ENCODE measurements at regions not wholly inside any gene's neighbourhood (a gene's known extent, or its start where the extent isn't known, plus 50 kb on each side); places are given as distances from the start of the nearest gene placed in this dataset.
"Not testable (repeated sequence)": the region's sequence is repeated elsewhere in the genome, so short reads cannot be mapped to it uniquely, and the experiment has no call there.

DNA sequence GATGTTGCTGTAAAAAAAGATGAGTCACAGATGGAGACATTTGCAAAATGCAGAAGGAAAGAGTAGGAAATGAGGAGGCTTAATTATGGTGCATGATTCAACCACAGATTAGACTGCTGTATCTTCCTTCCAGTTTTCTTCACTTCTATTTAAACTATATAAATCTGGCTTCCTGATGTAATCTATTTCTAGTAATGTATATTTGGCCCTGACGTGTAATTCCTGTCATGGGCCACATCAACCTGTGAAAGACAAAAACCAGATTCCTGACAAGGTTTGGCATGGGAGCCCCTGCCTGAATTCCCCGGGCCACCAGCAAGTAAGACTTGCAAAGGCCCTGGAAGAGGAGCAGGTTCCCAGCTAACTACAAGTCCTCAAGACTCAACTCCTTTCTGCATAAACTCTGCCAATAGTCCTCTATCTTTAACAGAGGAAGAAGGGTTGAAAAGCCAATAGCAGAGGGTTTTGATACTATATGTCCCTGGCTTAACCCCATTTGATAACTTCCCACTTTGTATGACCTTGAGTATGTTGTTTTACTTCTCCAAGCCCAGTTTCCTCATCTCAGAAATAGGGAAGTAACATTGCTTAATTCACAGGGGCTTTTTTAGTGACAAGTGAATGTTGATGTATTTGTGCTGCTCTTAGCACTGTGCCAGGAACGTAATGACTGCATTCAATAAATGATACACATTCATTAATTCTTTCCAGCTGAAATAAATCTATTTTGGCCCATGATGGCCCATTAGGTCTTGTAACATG lies 172.7 kb downstream of the SPRY2 start:
- no peak for DNase-seq

DNA sequence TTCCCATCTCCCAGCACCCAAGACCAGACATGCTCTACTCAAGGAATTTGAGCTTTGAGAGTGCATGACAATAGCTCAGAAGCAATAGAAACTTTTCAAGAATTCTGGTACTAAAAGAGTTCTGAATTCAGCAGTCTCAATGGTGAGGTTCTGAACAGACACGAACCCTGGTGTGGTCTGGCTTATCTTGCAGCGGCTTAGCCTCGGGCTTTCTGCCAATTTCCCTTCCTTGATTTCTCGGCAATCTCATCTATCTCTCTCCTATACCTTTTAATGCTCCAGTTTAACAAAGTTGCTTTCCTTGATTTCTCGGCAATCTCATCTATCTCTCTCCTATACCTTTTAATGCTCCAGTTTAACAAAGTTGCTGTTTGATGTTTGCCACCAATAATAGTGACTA lies 174.6 kb downstream of the SPRY2 start:
- DNase-seq = no peak

DNA sequence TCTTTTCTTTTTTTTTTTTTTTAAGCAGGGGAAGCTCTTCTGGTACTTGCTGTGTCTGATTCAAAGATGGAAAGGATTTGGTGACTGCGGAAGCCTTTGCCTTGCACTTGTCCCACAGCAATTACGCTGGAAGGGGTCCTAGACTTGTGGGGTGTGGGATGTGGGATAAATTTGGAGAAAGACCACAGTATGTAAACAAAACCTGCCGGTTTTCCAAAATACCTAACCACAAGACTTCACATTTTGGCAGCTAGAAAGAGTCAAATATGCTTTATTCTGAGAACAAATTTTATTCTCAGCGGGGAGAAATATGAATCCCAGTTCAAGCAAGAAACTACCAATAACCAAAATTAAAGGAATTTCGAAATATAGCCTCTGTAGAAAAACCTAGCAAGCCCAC lies 176.5 kb downstream of the SPRY2 start:
- no peak for DNase-seq

DNA sequence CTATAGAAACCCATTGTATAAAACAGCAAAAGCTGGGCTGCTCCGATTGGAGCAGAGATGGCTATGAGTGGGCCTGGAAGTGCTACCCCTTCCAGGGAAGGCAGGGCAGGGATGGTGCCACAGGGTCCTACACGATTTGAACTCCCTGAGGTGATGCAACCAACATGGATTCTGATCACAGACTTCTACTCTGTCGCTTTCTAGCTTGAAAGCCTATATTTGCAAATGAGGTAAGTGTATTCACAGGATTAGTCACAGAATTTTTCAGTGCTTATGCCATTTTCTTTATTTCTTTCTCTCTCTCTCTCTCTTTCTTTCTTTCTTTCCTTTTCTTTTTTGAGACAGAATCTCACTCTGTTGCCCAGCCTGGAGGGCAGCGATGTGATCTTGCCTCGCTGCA lies 179.0 kb downstream of the SPRY2 start:
- DNase-seq = no peak

DNA sequence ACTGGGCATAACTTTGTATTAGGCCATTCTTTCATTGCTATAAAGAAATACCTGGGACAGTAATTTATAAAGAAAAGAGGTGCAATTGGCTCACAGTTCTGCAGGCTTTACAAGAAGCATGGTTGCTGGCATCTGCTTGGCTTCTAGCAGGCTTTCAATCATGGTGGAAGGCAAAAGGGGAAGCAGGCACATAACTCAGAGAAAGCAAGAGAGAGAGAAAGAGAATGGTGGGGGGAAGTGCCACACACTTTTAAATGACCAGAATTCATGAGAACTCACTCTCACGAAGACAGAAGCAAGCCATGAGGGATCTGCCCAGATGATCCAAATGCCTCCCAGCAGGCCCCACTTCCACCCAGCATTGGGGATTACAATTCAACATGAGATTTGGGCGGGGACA lies 179.7 kb downstream of the SPRY2 start:
- no peak for DNase-seq

DNA sequence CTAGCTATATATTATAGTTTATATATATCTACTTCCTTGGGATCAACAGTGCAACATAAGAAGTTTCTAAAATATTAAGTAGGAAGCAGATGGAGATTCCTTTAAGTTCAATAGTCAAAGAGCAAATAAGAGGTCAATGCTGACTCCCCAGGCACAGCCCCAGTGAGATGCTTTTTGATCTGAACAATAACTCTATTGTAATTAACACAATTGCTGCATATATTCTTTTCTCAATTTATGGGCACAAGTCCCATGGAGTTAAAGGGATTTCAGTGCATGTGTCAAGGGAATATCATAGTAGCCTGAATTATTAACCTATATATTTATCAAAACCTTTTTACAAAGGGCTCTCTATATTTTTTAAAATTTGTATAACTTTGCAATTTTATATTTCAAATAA lies 180.8 kb downstream of the SPRY2 start:
- no peak for DNase-seq

DNA sequence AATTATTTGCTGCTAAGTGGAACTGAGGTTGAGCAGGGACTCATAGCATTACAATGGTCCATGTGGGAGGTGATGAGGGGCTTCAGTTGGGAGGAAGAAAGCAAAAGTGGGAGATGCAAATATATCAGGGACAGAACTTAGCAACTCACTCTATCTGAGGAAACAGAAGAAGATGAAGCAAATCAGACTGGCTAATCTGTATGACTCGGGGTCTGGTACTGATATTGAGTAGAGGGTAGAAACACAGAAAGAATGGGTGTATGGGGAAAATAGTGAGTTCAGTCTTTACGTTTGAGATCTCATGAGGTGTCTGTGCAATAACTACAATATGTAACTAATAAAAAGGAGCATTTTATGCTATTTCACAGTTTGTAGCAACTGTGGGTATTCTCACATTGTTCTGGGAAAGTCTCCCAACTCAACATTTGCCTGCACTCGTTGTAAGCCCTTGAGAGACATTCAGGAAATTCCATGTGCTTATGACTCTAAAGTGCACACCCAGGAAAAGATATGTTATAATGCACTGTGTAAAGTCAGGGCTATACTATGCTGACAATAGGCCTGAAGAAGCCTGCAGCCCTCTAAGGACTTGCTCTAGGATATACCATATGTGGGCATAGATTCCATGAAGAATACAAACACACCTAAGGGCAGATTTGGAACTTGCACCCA lies 183.5 kb downstream of the SPRY2 start:
- no peak for DNase-seq

DNA sequence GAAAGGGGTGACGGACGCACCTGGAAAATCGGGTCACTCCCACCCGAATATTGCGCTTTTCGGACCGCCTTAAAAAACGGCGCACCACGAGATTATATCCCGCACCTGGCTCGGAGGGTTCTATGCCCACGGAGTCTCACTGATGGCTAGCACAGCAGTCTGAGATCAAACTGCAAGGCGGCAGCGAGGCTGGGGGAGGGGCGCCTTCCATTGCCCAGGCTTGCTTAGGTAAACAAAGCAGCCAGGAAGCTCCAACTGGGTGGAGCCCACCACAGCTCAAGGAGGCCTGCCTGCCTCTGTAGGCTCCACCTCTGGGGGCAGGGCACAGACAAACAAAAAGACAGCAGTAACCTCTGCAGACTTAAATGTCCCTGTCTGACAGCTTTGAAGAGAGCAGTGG lies 188.8 kb downstream of the SPRY2 start:
- not testable (repeated sequence) for DNase-seq

DNA sequence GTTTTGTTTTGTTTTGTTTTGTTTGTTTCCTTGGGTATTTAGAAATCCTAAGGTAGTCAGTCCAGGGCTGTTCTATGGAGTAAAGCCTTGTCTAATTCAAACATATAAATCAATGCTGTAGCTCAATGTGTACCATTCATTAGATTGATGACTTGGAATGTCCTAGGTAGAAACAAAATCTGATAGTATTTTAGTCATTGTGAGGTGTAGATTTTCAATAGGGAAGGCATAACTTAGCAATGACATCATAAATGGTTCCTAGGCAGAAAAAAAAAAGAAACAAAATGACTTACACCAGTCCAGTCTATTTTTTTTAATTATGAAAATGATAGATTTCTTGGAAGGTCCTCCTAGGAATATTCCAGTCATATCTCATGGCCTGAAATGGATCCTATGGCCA lies 189.9 kb downstream of the SPRY2 start:
- DNase-seq = no peak

DNA sequence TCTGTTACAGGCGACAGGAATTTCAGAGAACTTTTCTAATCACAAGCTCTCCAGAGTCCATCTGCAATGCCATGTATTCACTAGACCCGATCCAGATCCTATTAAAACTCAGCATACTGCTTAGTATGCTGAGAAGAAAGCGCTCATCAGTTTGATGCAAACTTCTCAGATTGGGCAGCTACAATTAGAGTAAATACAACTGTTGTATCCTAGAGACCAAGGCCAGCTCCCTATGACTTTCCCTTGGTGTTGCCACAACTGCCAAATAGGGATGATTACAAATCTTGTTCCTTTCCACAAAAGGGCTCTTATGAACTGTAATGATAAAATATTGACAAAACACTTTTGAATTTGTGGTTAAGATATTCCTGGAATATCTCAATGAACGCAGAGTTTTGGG lies 191.2 kb downstream of the SPRY2 start:
- DNase-seq = no peak

DNA sequence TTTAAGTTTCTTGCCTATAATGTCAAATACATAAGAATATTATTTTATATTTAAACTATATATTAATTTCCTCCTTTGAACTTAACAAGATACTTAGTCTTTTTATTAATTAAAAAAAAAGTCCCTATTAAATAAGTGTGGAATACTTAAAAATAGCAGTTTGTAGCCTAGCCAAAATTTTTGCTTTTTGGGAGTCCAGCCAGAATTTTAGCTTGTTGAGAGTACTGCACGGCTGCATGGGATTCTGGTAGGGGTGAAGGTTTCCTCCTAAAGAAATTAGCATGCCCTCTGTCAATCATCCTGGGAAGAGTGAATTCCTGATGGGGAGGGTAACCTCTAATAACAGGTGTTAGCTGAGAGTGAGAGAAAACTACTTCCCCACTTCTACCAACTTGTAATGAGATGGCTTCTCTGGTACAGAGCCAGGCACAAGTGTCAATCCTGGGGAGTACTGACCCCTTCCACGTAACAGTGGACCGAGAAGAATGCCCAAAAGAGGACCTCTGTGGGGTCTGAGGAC lies 195.7 kb downstream of the SPRY2 start:
- DNase-seq = no peak

DNA sequence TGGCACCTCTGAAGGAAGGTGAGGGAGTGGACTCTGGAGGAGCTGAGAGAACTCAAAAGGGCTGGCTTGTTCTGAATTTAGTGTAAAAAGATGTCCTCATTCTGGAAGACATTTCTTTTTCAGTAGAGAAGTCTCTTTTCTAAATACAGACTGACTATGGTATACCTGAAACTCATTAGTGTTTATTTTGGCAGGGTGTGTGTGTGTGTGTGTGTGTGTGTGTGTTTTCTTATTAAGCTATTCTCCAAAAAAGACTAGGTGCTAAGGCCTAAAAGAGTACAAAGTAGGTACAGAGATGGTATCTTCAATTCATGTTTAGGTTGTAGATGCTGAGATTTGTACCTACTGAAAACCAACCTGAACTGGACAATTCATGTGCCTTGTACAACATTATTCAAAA lies 196.4 kb downstream of the SPRY2 start:
- DNase-seq = no peak

DNA sequence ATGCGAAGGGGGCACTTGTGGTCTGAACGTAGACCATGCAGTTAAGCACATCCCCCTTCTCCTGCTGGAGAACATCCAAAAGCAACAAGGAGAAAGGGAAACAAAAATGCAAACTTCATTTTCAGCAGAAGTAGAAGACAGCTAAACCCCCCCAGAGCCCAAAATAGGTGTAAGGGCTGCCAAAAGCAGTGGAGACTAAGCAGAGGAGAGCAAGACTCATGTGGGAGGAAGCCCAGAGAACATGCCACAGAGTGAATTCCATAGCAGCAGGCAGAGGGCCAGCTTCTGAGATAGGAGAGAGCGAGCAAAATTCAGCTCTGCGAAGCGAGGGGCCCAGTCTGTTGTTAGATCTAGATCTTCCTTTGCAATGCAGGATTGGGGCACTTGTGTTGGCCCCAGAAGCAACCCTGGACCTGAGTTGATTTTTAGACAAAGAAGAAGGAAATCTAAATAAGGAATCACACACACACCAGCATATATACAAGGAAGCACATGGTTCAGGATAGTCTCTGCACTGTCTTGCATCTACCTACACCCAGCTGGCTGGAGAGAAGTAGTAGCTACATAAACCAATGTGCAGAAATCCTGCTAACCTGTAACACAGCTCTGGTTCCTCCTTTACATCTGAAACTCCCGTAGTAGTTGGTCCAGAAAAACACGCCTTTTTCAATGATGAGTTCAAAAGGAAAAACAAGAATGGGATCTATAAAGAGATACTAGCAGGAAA lies 199.6 kb downstream of the SPRY2 start:
- no peak for DNase-seq

DNA sequence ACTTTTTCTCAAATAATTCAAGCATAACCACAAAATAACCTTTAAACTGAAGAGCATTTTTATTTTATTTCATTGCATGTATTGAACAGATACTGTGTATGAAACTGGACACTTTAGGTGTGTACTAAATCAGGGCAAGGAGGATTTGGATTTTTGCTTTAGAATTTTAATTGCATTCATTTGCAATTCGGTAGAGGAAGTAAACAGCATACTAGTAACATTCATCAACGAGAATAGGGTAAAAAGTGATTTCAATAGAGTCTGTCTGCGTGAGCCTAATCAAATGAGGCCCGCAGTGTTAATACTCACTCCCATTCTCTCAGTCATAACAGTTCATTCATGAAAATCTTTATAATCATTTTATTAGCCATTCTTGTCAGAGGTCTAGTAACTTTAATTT lies 200.2 kb downstream of the SPRY2 start:
- no peak for DNase-seq

DNA sequence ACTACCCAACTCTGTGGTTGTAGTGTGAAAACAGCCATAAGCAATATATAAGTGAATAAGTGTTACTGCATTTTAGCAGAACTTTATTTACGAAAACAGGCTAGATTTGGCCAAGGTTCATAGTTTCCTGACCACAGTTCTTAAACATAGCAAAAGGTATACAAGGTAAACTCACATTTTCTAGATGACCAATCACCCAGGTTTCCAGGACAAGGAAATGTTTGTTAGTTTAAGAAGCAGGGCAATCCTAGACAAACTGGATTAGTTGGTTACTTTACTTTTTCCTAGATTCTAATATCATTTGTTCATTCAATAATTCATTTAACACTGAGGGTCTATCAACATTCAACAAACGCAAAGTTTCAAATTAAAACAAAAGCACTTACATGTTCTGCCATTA lies 201.7 kb downstream of the SPRY2 start:
- no peak for DNase-seq

DNA sequence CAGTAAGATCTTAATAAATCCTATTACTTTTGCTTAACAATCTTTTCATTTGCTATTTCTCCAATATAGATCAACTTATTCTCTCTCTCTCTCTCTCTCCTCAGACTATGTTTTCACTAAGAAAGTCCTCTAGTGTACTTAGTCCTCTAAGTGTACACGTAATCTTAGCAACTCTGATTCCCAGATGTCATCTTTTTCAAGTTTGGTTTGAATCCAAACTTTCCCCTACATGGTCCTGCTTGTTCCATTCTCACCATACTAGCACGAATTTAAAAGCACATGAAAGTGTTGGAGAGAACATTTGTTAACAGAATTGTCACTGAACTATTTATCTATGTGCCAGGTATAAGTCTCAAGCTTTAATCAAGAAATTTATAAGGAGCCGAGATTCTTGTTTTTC lies 202.9 kb downstream of the SPRY2 start:
- no peak for DNase-seq

DNA sequence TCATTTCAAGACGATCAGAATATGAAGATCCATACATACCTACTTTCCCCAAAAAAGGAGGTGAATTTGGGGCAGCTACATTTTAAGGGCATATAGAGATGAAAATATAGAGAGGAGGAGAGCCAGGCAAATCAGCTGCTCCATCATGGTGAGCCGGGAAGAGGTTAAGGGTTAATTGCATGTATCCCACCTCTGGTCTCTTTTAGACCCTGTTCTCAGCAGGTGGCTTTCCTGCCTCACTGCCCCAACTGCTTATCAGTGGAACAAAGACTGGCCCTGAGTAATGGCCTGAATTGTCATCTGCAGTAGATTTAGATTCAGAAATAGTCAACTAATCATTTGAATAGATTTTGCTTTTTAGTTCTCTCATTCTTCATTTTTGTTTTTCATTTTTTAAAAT lies 206.6 kb downstream of the SPRY2 start:
- no peak for DNase-seq

DNA sequence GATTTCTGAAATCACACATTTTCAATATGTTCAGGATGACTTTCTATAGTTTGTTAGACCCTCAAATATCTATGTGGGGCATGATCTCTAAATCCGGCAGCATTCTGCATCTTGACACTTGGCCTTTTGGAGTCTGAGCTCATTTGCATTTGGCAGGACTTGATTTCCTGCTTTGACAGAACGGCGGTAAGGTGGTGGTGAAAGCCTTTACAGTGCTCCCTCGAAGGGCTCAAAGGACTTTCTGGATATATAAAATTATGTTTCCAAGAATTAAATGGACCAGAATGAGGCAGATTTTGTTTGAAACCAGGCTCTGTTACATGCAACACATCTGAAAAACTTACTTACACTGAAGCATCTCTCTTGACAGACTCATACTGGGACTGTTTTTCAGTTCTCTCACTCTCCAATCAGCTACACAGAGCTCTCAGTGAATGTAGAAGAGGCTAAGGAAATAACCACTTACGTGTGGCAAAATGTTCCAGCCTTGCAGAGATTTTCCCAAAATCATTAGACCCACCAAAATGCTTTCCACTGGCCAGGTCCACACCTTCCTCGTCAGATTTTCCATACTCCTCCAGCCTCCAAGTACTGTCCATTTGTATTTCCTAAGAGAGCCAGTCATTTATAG lies 207.2 kb downstream of the SPRY2 start:
- no peak for DNase-seq

DNA sequence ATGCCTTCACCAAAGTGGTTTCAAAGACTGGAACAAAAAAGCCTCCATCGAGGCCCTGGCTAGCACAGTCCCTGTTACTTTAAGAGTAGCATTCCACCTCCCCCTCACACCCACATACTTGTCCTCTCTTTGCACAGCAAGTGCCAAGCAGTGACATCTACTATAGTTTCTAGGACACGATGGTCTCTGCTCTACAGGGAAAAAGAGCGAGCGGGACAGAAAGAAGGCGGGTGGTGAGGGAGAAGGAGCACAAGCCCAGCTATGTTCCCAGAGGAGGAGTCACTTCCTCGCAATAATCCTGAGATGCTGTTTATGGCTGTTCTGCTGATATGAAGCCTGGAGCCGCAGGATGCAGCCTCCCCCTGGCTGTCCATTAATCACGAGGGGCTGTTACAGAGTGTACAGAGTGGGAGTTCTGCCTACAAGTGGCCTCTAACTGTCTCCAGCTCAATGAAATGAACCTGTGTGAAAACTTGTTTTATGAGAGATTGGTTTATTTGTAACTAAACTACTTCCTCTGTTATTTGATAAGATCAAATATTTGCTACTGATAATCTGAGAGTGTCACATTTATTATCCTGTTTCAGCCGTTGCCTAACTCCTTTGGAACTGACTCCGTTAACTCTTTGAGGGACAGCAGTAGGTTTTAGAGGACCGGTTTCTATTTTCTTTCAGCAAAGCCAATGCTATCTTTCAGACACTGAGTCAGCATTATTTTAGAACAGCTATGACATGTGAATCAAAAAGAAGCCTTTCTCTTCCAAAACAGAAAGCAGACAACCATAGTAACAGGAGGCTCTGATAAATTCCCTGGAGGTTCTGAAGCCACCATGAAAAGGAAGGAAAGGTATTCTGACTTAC lies 208.0 kb downstream of the SPRY2 start:
- DNase-seq = no peak

DNA sequence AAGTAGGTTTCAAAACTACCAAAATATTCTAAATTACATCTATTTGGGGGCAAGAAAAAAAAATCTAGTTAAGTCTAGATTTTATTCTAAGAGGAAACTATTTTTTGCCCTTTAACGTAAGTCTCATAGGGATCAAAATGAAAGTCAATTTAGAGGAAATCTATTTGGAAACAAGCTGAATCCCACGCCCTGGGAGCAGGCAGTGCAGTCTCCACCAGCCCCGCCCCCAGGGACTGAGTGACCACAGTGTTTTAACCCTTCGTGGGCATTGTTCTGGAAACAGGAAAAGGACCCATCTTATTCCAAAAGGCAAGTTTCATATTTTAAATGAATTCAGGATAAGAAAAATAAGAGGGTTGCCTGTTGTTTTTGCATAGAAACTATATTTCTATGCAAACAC lies 209.7 kb downstream of the SPRY2 start:
- DNase-seq = no peak

DNA sequence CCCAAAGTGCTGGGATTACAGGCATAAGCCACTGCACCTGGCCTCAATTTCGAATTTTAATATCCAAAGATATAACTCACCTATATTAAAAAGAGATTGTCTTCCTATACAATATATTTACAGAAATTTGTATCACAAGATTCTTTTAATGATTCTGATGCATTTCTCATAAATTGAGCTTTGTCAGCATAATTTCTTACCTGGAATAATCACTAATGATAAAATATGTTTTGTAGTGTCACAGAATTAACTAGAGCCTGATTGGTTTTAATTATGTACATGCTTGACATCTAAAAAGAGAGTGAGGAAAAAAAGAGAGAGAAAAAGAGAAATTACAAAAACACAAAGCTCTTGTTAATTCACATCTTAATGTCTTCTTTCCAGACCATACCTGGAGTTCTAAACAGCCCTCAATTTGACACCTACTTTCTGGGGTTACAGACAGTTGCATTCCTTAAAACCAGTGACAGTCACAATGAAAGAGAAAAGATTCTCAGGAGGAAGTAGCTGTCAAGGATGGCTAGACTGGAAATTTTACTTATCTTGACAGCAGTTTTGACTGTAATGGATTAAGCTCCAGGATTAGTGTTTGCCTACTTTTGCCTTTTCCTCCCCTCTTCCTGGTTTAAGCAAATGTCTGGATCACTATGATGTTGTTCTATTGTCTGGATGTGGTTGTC lies 214.4 kb downstream of the SPRY2 start:
- DNase-seq = no peak

DNA sequence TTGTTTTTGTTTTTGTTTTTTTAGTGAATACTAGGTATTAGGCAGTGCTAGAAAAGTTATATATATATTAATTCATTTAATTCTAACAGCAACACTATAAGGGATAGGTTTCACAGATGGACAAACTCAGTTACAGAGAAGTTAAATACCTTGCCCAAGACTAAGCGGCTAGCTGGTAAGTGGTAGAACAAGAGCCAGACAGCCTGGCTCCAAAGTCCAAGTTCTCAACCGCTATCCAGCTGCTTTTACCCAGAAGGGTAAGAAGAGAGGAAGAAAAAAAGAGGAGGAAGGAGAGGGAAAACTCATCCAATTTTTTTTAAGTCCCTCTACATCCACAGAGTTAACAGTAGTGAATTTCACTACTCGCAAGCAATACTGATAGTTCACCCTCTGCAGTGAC lies 217.0 kb downstream of the SPRY2 start:
- DNase-seq = no peak
